ENCODE measurements at regions not wholly inside any gene's neighbourhood (a gene's known extent, or its start where the extent isn't known, plus 50 kb on each side); places are given as distances from the start of the nearest gene placed in this dataset.
A peak's percentile ranks its signal among the peaks of the same experiment; 100 is the strongest.

DNA sequence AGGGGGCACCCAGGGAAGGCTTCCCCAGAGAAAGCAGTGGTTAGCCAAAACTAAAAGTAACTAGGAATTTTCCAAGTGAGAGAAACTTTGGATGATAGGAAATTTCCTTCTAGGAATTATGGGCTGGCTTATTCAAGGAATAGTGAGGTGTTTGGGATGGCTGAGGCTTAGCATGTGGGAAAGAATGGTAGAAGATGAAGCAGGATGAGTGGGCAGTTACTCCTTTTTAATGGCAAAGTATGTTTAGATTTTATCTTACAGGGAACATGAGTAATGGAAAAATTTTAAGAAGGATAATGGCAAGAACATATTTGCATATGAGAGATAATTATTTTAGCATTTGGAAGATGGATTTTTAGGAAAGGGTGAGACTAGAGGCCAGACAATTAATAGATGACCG, 197.6 kb downstream of the SLC38A4 start:
- Histone ChIP-seq H3K79me1 (ENCODE audit: low read depth in 1 of 2, low read length in 2 of 2) (no peaks in the 10 kb centered on the region), H2BK20ac (ENCODE audit: low read depth, low read length) (peak overlapping the region; percentile 57; the same call in 1 of the 2 replicates), H3K9ac (ENCODE audit: low read depth, low read length) (no peak overlapping the region), H3K18ac (ENCODE audit: low read depth, low read length) (peak overlapping the region; percentile 61; the same call in 1 of the 2 replicates), H3K23ac (ENCODE audit: low read depth, low read length) (no peak overlapping the region), H2AFZ (replicated peaks; ENCODE audit: low read length, poor library complexity) (no peak overlapping the region), H3K4ac (ENCODE audit: low read depth, low read length) (no peak overlapping the region), H4K8ac (ENCODE audit: low read depth in 2 of 2, low read length in 2 of 2) (no peak overlapping the region), H3K9me3 (ENCODE audit: control insufficient read depth, insufficient read depth, low read length) (no peaks in the 10 kb centered on the region), H3K4me3 (ENCODE audit: insufficient read depth, low read depth, low read length) (no peak overlapping the region), H2BK5ac (ENCODE audit: low read depth, low read length, poor library complexity, severe bottlenecking) (no peak overlapping the region), H3K14ac (replicated peaks; ENCODE audit: low read depth, low read length) (peak overlapping the region; percentile 61; the same call in 1 of the 2 replicates), H2AK5ac (ENCODE audit: low read depth, low read length) (no peak overlapping the region), H3K4me2 (ENCODE audit: low read depth, low read length) (no peak overlapping the region), H4K5ac (ENCODE audit: low read depth, low read length) (no peak overlapping the region), H4K20me1 (ENCODE audit: insufficient read depth, low read length) (no peaks in the 10 kb centered on the region), H3K56ac (ENCODE audit: extremely low read depth, insufficient read depth, low read length) (no peak overlapping the region), H3K27ac (ENCODE audit: insufficient read depth, low read length) (no peak overlapping the region), H3K9me1 (ENCODE audit: insufficient read depth, low read length) (peaks cover 9% of the 10 kb centered on the region), H4K91ac (ENCODE audit: insufficient read depth, low read depth, low read length) (no peak overlapping the region), H2BK15ac (ENCODE audit: low read depth, low read length) (no peak overlapping the region), H3K36me3 (ENCODE audit: control insufficient read depth, insufficient read depth, low read length) (no peaks in the 10 kb centered on the region), H2AK9ac (replicated peaks; ENCODE audit: low read depth, low read length, poor library complexity) (no peak overlapping the region), H3K4me1 (ENCODE audit: control insufficient read depth, insufficient read depth, low read length) (peaks cover 15% of the 10 kb centered on the region), H3K27me3 (ENCODE audit: control insufficient read depth, insufficient read depth, low read length) (no peaks in the 10 kb centered on the region), H2BK120ac (ENCODE audit: low read depth, low read length) (peak overlapping the region; percentile 32; the same call in 1 of the 2 replicates)
- in situ Hi-C loops (cut with MboI; ENCODE audit: low sequenced_read_pairs) (no loop called here), intact Hi-C loops (cut with micrococcal nuclease) (no loop called here), dilution Hi-C loops (cut with HindIII; ENCODE audit: low sequenced_read_pairs, unreplicated experiment) (no loop called here)
- no TSS peak for BruUV-seq (replicated peaks)
- ChIA-PET CTCF (no interaction called here), POLR2A (ENCODE audit: unreplicated experiment) (no interaction called here)
- TF ChIP-seq CHD1 (IDR thresholded peaks at IDR 0.05; ENCODE audit: low read depth, low read length) = no peak
- no peak for TF ChIP-seq MAZ (IDR thresholded peaks at IDR 0.05; ENCODE audit: borderline replicate concordance, low read depth, low read length)
- no peak for TF ChIP-seq MAFK (IDR thresholded peaks at IDR 0.05; ENCODE audit: low read depth, low read length)
- TF ChIP-seq MXI1 (IDR thresholded peaks at IDR 0.05; ENCODE audit: borderline replicate concordance, low read depth, low read length) = no peak
- TF ChIP-seq BHLHE40 (IDR thresholded peaks at IDR 0.05; ENCODE audit: low read depth, low read length) = no peak
- TF ChIP-seq FOS (IDR thresholded peaks at IDR 0.05; ENCODE audit: low read depth, low read length) = no peak
- TF ChIP-seq, protein P1, sequence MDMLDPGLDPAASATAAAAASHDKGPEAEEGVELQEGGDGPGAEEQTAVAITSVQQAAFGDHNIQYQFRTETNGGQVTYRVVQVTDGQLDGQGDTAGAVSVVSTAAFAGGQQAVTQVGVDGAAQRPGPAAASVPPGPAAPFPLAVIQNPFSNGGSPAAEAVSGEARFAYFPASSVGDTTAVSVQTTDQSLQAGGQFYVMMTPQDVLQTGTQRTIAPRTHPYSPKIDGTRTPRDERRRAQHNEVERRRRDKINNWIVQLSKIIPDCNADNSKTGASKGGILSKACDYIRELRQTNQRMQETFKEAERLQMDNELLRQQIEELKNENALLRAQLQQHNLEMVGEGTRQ (IDR thresholded peaks at IDR 0.05; ENCODE audit: low read depth, low read length) = no peak
- TF ChIP-seq RFX5 (IDR thresholded peaks at IDR 0.05; ENCODE audit: low read depth, low read length) = no peak
- no CpG with 5 or more reads among the region's 1 CpG for WGBS, 2 experiments (ENCODE audit: extremely low coverage in 2 of 2, insufficient read length in 1 of 2)
- ATAC-seq (ENCODE audit: low read depth) (no peak), DNase-seq (no peak)

All from IMR-90 (cell line).